ENCODE measurements at regions not wholly inside any gene's neighbourhood (a gene's known extent, or its start where the extent isn't known, plus 50 kb on each side); places are given as distances from the start of the nearest gene placed in this dataset.

DNA sequence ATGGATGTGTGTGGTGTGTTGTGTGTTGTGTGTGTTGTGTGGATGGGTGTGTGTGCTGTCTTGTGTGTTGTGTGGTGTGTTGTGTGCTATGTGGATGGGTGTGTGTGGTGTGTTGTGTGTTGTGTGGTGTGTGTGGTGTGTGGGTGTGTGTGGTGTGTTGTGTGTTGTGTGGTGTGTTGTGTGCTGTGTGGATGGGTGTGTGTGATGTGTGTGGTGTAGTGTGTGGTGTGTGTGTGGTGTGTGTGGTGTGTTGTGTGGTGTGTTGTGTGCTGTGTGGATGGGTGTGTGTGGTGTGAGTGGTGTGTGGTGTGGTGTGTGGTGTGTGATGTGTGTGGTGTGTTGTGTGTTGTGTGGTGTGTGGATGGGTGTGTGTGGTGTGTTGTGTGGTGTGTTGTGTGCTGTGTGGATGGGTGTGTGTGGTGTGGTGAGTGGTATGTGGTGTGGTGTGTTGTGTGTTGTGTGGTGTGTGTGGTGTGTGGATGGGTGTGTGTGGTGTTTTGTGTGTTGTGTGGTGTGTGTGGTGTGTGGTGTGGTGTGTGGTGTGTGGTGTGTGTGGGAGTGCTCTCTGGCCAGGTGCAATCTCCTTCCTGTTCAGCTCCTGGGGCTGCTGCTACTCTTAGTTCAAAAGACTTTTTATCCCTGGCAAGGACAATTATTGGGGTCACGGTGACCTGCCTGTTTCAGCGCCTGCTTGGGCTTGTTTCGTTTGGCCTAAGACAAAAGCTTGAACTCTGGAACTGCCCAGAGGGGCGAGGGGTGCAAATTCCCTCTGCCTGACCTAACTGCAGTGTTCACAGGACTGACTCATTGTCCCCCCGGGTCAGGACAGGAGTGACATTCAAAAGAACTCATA, 101.1 kb downstream of the UBIAD1 start:
- DNase-seq (ENCODE audit: low read depth), result no peak

GRCh38 chr1:11374748-11375110, 101.7 kb downstream of the UBIAD1 start:
- DNase-seq (ENCODE audit: low read depth), result no peak

- DNase-seq (ENCODE audit: low read depth), result no peak
Measured at GRCh38 chr1:11377001-11377583, 101.9 kb upstream of the DISP3 start.

GRCh38 chr1:11377954-11378353, 101.0 kb upstream of the DISP3 start:
- no peak for DNase-seq (ENCODE audit: low read depth)

- no peak for DNase-seq (ENCODE audit: low read depth)
Measured at GRCh38 chr1:11379851-11380250, 99.1 kb upstream of the DISP3 start.

- DNase-seq (ENCODE audit: low read depth), result no peak
Measured at GRCh38 chr1:11380500-11380899, 98.5 kb upstream of the DISP3 start.

DNA sequence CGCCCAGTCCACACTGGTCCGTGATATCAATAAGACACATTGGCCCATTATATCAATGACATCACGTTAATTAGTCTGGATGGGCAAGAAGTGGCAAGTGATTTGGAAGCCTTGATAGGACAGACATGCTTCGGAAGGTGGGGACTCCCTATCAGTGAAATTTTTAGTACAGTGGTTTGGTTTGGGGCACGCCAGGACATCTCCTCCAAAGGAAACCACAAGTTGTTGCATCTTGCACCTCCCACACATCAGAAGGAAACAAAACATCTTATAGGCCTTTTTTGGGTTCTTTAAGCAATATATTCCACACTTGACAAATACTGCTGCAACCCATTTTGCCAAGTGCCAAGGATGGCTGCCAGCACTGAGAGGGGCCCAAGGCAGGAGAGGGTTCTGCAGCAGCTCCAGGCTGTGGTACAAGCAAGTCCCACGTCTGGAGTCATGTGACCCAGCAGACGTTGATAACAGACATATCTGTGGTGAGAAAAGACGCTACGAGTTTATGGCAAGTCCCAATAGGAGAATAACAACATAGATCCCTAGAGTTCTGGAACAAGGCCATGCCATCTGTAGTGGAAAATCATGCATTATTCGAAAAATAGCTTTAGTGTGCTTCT, 95.3 kb upstream of the DISP3 start:
- no peak for DNase-seq (ENCODE audit: low read depth)

GRCh38 chr1:11384170-11384554, 94.8 kb upstream of the DISP3 start:
- DNase-seq (ENCODE audit: low read depth), result no peak

DNA sequence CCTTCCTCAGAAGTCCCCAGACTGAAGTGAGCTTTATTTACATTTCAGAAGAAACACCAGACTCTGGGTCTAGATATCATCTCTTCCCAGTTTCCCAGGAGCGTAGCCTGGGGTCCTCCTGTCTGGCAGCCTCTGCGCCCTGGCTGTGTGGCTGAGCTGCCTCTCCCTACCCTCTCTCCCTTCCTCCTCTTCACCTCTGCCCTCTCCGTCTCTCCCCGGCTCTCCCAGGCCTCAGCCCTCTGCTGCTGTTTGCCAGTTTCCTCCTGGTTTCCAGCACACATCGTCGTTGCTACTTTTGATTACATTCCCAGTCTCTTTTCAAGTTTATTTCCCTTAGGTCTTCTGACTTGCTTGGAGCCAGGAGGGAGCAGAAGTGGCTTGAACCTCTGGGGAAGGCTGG, 91.1 kb upstream of the DISP3 start:
- DNase-seq (ENCODE audit: low read depth), result no peak

GRCh38 chr1:11388617-11389016, 90.3 kb upstream of the DISP3 start:
- no peak for DNase-seq (ENCODE audit: low read depth)

GRCh38 chr1:11391327-11391726, 87.6 kb upstream of the DISP3 start:
- DNase-seq (ENCODE audit: low read depth), result no peak

GRCh38 chr1:11391886-11392285, 87.1 kb upstream of the DISP3 start:
- DNase-seq (ENCODE audit: low read depth), result no peak

GRCh38 chr1:11394592-11395245, 84.2 kb upstream of the DISP3 start:
- DNase-seq (ENCODE audit: low read depth), result no peak

DNA sequence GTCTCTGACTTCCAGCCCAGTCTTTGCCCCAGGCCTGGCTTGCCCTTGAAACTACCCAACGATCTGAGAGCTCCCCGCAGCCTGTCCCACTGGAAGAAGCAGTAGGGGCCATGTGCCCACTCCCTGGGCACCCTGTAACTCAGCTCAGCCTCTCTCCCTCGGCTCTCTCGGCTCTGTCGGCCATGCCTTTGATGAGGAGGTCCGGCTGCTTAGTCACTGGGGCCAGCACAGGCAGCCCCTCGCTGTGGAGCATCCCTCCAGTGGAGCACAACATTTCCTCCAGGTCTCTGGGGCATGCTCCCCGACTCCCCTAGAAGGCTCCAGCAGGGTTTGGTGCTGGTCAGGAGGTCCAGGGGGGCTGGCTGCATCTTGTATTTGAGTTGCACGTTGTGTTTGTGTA, 83.3 kb upstream of the DISP3 start:
- DNase-seq (ENCODE audit: low read depth), result no peak

GRCh38 chr1:11397151-11397901, 81.6 kb upstream of the DISP3 start:
- no peak for DNase-seq (ENCODE audit: low read depth)

- DNase-seq (ENCODE audit: low read depth), result no peak
Measured at GRCh38 chr1:11399250-11399649, 79.7 kb upstream of the DISP3 start.

DNA sequence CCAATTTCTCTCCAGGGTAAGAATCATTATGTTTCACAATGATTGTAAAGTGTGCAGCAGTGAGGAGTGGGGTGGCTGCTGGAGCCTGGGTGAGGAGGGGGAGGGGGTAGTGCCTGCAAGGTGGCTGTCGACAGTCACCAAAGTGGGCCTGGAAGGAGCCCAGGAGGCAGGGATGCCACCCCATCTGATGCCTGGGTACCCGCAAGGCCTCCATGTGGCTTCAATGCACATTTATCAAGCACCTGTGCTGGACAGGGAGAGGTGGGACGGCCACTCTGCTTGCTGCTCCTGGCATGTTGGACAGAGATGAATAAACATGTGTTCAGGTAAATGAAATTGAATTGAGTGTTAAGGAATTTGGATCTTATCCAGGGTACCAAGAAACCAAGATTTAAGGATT, 78.8 kb upstream of the DISP3 start:
- no peak for DNase-seq (ENCODE audit: low read depth)

DNA sequence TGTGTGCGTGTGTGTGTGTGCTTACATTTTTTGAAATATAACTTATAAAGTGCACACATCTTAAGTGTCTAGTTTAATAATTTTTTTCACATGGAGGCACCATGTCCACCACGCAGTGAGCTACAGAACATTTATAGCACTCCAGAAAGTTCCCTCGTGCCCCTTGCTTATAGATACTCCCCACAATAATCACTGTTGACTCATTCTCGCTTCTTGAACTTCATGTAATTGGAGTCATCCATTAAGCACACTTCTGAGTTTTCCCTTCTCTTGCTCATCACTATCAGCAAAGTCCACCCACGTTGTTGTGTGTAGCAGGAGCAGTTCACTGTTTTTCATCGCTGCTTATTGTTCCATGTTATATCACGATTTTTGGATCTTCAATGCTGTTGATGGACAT, 78.4 kb upstream of the DISP3 start:
- no peak for DNase-seq (ENCODE audit: low read depth)

- DNase-seq (ENCODE audit: low read depth), result no peak
Measured at GRCh38 chr1:11406845-11407244, 72.1 kb upstream of the DISP3 start.

GRCh38 chr1:11407301-11407994, 71.5 kb upstream of the DISP3 start:
- DNase-seq (ENCODE audit: low read depth), result no peak

GRCh38 chr1:11412141-11412540, 66.8 kb upstream of the DISP3 start:
- DNase-seq (ENCODE audit: low read depth), result no peak

DNA sequence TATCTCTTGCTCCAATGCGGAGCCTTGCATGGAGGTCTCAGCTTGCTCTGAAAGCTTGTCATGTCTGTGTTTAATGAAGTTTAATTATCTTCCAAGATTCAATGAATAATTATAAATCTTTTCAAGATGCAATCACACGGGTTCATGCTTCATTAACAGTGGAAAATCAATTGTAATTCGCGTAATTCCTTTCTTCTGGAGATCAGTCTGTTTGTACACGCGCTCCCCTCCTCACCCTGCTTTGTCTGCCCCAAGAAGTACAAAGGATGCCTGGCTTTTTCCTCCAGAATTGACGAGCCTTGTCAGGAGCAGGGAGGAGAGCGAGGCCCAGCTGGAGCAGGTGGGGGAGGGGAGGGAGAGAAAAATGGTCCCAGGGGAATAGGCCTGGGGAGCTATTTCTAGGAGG, 65.0 kb upstream of the DISP3 start:
- DNase-seq (ENCODE audit: low read depth), result no peak
